Glutamatergic neuron (in vitro differentiated cells): ENCODE measurements at regions not wholly inside any gene's neighbourhood (a gene's known extent, or its start where the extent isn't known, plus 50 kb on each side); places are given as distances from the start of the nearest gene placed in this dataset.

Source experiments
- DNase-seq: peaks from one replicate; pipeline ENCODE4 v3.0.0; 2022
- H3K27ac Mint-ChIP-seq: one replicate; pipeline ENCODE4 v1.8.0; 2020; ENCODE audit warnings: mild to moderate bottlenecking, mixed read lengths, inconsistent platforms; ENCODE audit not compliant: unreplicated experiment
- H3K27me3 Mint-ChIP-seq: one replicate; pipeline ENCODE4 v1.8.0; 2020; ENCODE audit warnings: mild to moderate bottlenecking, moderate library complexity, mixed read lengths, inconsistent platforms; ENCODE audit not compliant: unreplicated experiment
- H3K36me3 Mint-ChIP-seq: one replicate; pipeline ENCODE4 v1.8.0; 2020; ENCODE audit warnings: mild to moderate bottlenecking, mixed read lengths, inconsistent platforms; ENCODE audit not compliant: unreplicated experiment
- H3K4me1 Mint-ChIP-seq: one replicate; pipeline ENCODE4 v1.8.0; 2020; ENCODE audit warnings: mild to moderate bottlenecking, low read depth, mixed read lengths, inconsistent platforms; ENCODE audit not compliant: unreplicated experiment
- H3K4me3 Mint-ChIP-seq: one replicate; pipeline ENCODE4 v1.8.0; 2020; ENCODE audit warnings: mild to moderate bottlenecking, mixed read lengths, inconsistent platforms; ENCODE audit not compliant: unreplicated experiment
- H3K9me3 Mint-ChIP-seq: one replicate; pipeline ENCODE4 v1.8.0; 2020; ENCODE audit warnings: mild to moderate bottlenecking, moderate library complexity, mixed read lengths, inconsistent platforms; ENCODE audit not compliant: unreplicated experiment
- CTCF ChIP-seq: fragments of 200-600 bp; sonication (generic); IDR thresholded peaks from one replicate; pipeline ENCODE4 v1.5.0; 2021; ENCODE audit not compliant: partially characterized antibody, unreplicated experiment

GRCh38 chr3:174697310-174697709 is 161.8 kb upstream of the NAALADL2 start:
- no peak overlapping the region for H3K27ac Mint-ChIP-seq
- H3K27me3 Mint-ChIP-seq: no peaks in the 10 kb centered on the region
- no peaks in the 10 kb centered on the region for H3K36me3 Mint-ChIP-seq
- H3K4me3 Mint-ChIP-seq: no peak overlapping the region
- H3K9me3 Mint-ChIP-seq: no peaks in the 10 kb centered on the region
- no peak for TF ChIP-seq CTCF
- no peaks in the 10 kb centered on the region for H3K4me1 Mint-ChIP-seq
- no peak for DNase-seq

- Mint-ChIP-seq H3K36me3 (no peaks in the 10 kb centered on the region), H3K27me3 (no peaks in the 10 kb centered on the region), H3K27ac (no peak overlapping the region), H3K4me1 (no peaks in the 10 kb centered on the region), H3K9me3 (no peaks in the 10 kb centered on the region), H3K4me3 (no peak overlapping the region)
- no peak for TF ChIP-seq CTCF
- no peak for DNase-seq
Measured at GRCh38 chr3:174700736-174701135, 158.4 kb upstream of the NAALADL2 start.

GRCh38 chr3:174710612-174711011 is 148.5 kb upstream of the NAALADL2 start:
- TF ChIP-seq CTCF: no peak
- no peak for DNase-seq
- H3K27me3 Mint-ChIP-seq: no peaks in the 10 kb centered on the region
- H3K36me3 Mint-ChIP-seq: no peaks in the 10 kb centered on the region
- no peaks in the 10 kb centered on the region for H3K4me1 Mint-ChIP-seq
- H3K27ac Mint-ChIP-seq: no peak overlapping the region
- peaks cover 4% of the 10 kb centered on the region for H3K9me3 Mint-ChIP-seq
- H3K4me3 Mint-ChIP-seq: no peak overlapping the region

- Mint-ChIP-seq H3K9me3 (peaks cover 4% of the 10 kb centered on the region), H3K27me3 (no peaks in the 10 kb centered on the region), H3K4me1 (no peaks in the 10 kb centered on the region), H3K4me3 (no peak overlapping the region), H3K36me3 (no peaks in the 10 kb centered on the region), H3K27ac (no peak overlapping the region)
- TF ChIP-seq CTCF: no peak
- DNase-seq: no peak
Measured at GRCh38 chr3:174715386-174715785, 143.7 kb upstream of the NAALADL2 start.

- peaks cover 1% of the 10 kb centered on the region for H3K27me3 Mint-ChIP-seq
- H3K36me3 Mint-ChIP-seq: no peaks in the 10 kb centered on the region
- TF ChIP-seq CTCF: no peak
- H3K9me3 Mint-ChIP-seq: peaks cover 4% of the 10 kb centered on the region
- DNase-seq: no peak
- no peak overlapping the region for H3K27ac Mint-ChIP-seq
- no peaks in the 10 kb centered on the region for H3K4me1 Mint-ChIP-seq
- H3K4me3 Mint-ChIP-seq: no peak overlapping the region
Measured at GRCh38 chr3:174716956-174717505, 142.1 kb upstream of the NAALADL2 start.
